Activated T-cell treated with anti-CD3 and anti-CD28 coated beads, Interleukin-2, amount 50 U/mL, for 4 hours (primary cell): ENCODE measurements at regions not wholly inside any gene's neighbourhood (a gene's known extent, or its start where the extent isn't known, plus 50 kb on each side); places are given as distances from the start of the nearest gene placed in this dataset.

Experiments used
- ATAC-seq, 2 donors: fragments of 200-7000 bp; cut with Tn5 transposase; one replicate each; pipeline ENCODE4 v1.10.0; 2021
- DNase-seq: peaks from one replicate; pipeline ENCODE4 v3.0.0-alpha.2; 2020
- H3K27me3 Mint-ChIP-seq: one replicate; pipeline ENCODE4 v1.8.0; 2021; ENCODE audit warnings: low read depth, mixed read lengths
- H3K36me3 Mint-ChIP-seq: one replicate; pipeline ENCODE4 v1.8.0; 2022; ENCODE audit warnings: mixed read lengths; ENCODE audit not compliant: insufficient read depth
- H3K4me1 Mint-ChIP-seq: one replicate; pipeline ENCODE4 v1.8.0; 2021; ENCODE audit warnings: low read depth, mixed read lengths
- H3K4me3 Mint-ChIP-seq: one replicate; pipeline ENCODE4 v1.8.0; 2021; ENCODE audit warnings: mild to moderate bottlenecking, moderate library complexity, mixed read lengths
- H3K9me3 Mint-ChIP-seq: one replicate; pipeline ENCODE4 v1.8.0; 2021; ENCODE audit warnings: mixed read lengths

- no peak overlapping the region for H3K4me3 Mint-ChIP-seq
- no peak for ATAC-seq
- no peaks in the 10 kb centered on the region for H3K9me3 Mint-ChIP-seq
- H3K4me1 Mint-ChIP-seq = no peaks in the 10 kb centered on the region
- no peaks in the 10 kb centered on the region for H3K27me3 Mint-ChIP-seq
- no peak for DNase-seq
- H3K36me3 Mint-ChIP-seq = no peaks in the 10 kb centered on the region
Measured at GRCh38 chr9:86456416-86456815, 102.2 kb upstream of the TUT7 start.

- no peaks in the 10 kb centered on the region for H3K27me3 Mint-ChIP-seq
- ATAC-seq = no peak
- H3K36me3 Mint-ChIP-seq = no peaks in the 10 kb centered on the region
- H3K9me3 Mint-ChIP-seq = no peaks in the 10 kb centered on the region
- DNase-seq = no peak
- no peak overlapping the region for H3K4me3 Mint-ChIP-seq
- H3K4me1 Mint-ChIP-seq = no peaks in the 10 kb centered on the region
Measured at GRCh38 chr9:86454701-86455615, 100.7 kb upstream of the TUT7 start.

GRCh38 chr9:86452201-86452828 lies 98.1 kb upstream of the TUT7 start:
- Mint-ChIP-seq H3K4me3 (no peak overlapping the region), H3K36me3 (no peaks in the 10 kb centered on the region), H3K27me3 (peaks cover 4% of the 10 kb centered on the region), H3K4me1 (no peaks in the 10 kb centered on the region), H3K9me3 (no peaks in the 10 kb centered on the region)
- no peak for DNase-seq
- no peak for ATAC-seq

GRCh38 chr9:86449246-86449645 lies 95.0 kb upstream of the TUT7 start:
- no peaks in the 10 kb centered on the region for H3K9me3 Mint-ChIP-seq
- H3K4me1 Mint-ChIP-seq = no peaks in the 10 kb centered on the region
- DNase-seq = no peak
- no peaks in the 10 kb centered on the region for H3K36me3 Mint-ChIP-seq
- no peak for ATAC-seq
- H3K4me3 Mint-ChIP-seq = no peak overlapping the region
- H3K27me3 Mint-ChIP-seq = peaks cover 17% of the 10 kb centered on the region

DNA sequence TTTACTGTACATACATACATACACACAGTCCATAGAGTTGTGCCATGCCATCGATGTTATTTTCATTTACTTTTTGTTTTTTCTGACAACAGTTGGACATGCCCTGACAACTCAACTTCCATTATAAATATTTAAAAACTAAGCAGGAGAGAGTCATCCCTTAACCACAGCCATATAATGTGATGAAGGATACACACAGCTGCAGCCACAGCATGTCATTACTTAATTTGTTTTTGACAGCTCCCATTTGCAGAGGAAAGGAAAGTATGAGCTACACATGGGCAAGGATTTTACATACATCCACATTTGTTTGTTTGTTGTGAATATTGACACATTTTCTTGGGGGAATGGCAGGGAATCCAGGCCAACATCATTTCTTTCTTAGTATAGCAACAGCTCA lies 91.5 kb upstream of the TUT7 start:
- ATAC-seq (no peak), DNase-seq (no peak)
- no peaks in the 10 kb centered on the region for H3K4me1 Mint-ChIP-seq
- no peak overlapping the region for H3K4me3 Mint-ChIP-seq
- H3K27me3 Mint-ChIP-seq = peaks cover 23% of the 10 kb centered on the region
- no peaks in the 10 kb centered on the region for H3K36me3 Mint-ChIP-seq
- H3K9me3 Mint-ChIP-seq = no peaks in the 10 kb centered on the region

GRCh38 chr9:86443992-86444391 lies 89.8 kb upstream of the TUT7 start:
- no peak overlapping the region for H3K4me3 Mint-ChIP-seq
- no peaks in the 10 kb centered on the region for H3K36me3 Mint-ChIP-seq
- DNase-seq = no peak
- no peaks in the 10 kb centered on the region for H3K9me3 Mint-ChIP-seq
- peaks cover 23% of the 10 kb centered on the region for H3K27me3 Mint-ChIP-seq
- H3K4me1 Mint-ChIP-seq = no peaks in the 10 kb centered on the region
- no peak for ATAC-seq

GRCh38 chr9:86434039-86434726 lies 80.0 kb upstream of the TUT7 start:
- DNase-seq (no peak), ATAC-seq (no peak)
- Mint-ChIP-seq H3K36me3 (no peaks in the 10 kb centered on the region), H3K9me3 (peaks cover 5% of the 10 kb centered on the region), H3K4me1 (no peaks in the 10 kb centered on the region), H3K4me3 (no peak overlapping the region), H3K27me3 (peaks cover 27% of the 10 kb centered on the region)

- Mint-ChIP-seq H3K27me3 (peaks cover 13% of the 10 kb centered on the region), H3K4me1 (no peaks in the 10 kb centered on the region), H3K4me3 (no peak overlapping the region), H3K36me3 (no peaks in the 10 kb centered on the region), H3K9me3 (no peaks in the 10 kb centered on the region)
- no peak for ATAC-seq
- no peak for DNase-seq
Measured at GRCh38 chr9:86424251-86424891, 70.2 kb upstream of the TUT7 start.

- Mint-ChIP-seq H3K4me3 (no peak overlapping the region), H3K9me3 (no peaks in the 10 kb centered on the region), H3K4me1 (no peaks in the 10 kb centered on the region), H3K27me3 (peaks cover 7% of the 10 kb centered on the region), H3K36me3 (no peaks in the 10 kb centered on the region)
- ATAC-seq = no peak
- no peak for DNase-seq
Measured at GRCh38 chr9:86413971-86414880, 60.0 kb upstream of the TUT7 start.

DNA sequence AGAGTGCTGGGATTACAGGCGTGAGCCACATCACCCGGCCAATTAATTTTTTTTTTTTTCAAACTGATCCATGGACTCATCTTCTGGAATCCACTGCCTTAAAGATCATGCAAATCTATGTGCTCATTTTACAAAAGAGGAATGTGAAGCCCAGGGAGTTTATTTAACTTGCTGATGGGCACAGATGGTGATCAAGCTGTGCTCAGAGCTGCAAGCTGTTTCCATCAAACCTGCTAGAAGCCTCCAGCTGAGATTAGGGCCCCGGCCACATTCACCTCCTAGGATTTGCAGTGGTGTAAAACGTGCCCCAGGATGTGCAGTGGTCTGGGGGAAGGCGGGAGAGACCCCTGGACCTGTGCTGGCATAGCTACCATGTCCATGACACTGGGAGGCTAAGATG lies 56.1 kb upstream of the TUT7 start:
- Mint-ChIP-seq H3K9me3 (no peaks in the 10 kb centered on the region), H3K4me3 (no peak overlapping the region), H3K36me3 (no peaks in the 10 kb centered on the region), H3K4me1 (peaks cover 22% of the 10 kb centered on the region), H3K27me3 (peaks cover 21% of the 10 kb centered on the region)
- DNase-seq (no peak), ATAC-seq (no peak)

DNA sequence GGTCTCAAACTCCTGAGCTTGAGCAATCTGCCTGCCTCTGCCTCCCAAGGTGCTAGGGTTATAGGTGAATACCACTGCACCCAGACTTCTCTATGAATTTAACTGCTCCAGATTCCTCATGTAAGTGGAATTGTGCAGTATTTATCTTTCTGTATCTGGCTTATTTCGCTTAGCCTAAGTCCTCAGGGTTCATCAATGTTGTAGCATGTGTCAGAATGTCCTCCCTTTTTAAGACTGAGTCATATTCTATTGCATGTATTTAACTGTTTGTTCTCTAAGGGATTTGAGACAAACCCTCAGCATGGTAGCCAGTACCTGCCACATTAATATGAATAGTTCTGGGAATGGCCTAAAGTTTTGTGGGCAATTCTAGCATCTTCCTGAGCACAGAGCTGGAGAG lies 53.9 kb upstream of the TUT7 start:
- no peaks in the 10 kb centered on the region for H3K36me3 Mint-ChIP-seq
- no peak for DNase-seq
- H3K27me3 Mint-ChIP-seq = peaks cover 24% of the 10 kb centered on the region
- no peaks in the 10 kb centered on the region for H3K9me3 Mint-ChIP-seq
- no peak overlapping the region for H3K4me3 Mint-ChIP-seq
- peaks cover 22% of the 10 kb centered on the region for H3K4me1 Mint-ChIP-seq
- ATAC-seq = no peak

GRCh38 chr9:86407022-86407421 lies 52.8 kb upstream of the TUT7 start:
- ATAC-seq (no peak), DNase-seq (no peak)
- Mint-ChIP-seq H3K27me3 (peaks cover 29% of the 10 kb centered on the region), H3K36me3 (no peaks in the 10 kb centered on the region), H3K4me3 (no peak overlapping the region), H3K9me3 (no peaks in the 10 kb centered on the region), H3K4me1 (peaks cover 22% of the 10 kb centered on the region)

DNA sequence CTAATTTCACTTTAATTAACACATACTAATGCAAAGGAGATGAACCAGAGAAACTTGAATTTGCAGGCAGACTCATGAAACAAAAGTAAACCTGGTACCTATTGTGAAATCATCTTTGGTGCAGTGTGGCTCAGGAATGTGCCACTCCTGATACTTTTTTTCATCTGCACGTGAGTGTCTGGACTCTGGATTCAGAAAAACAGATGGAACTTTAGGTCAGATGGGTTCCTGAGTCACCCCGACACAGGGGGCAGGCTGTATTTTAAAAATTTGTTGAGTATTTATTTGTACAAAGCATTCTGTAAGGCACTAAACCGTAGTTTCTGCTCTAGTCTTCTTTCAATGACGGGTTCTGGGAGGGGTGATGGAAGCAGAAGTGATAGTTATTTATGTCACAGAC lies 52.2 kb upstream of the TUT7 start:
- H3K4me1 Mint-ChIP-seq = peaks cover 22% of the 10 kb centered on the region
- ATAC-seq (no peak), DNase-seq (no peak)
- no peaks in the 10 kb centered on the region for H3K9me3 Mint-ChIP-seq
- no peak overlapping the region for H3K4me3 Mint-ChIP-seq
- no peaks in the 10 kb centered on the region for H3K36me3 Mint-ChIP-seq
- H3K27me3 Mint-ChIP-seq = peaks cover 29% of the 10 kb centered on the region
